ENCODE measurements at regions not wholly inside any gene's neighbourhood (a gene's known extent, or its start where the extent isn't known, plus 50 kb on each side); places are given as distances from the start of the nearest gene placed in this dataset.

- Histone ChIP-seq H4K20me1 (replicated peaks; ENCODE audit: control insufficient read depth, extremely low read depth, insufficient read depth, low read length) (no peaks in the 10 kb centered on the region), H2AFZ (ENCODE audit: low read depth, low read length) (no peak overlapping the region), H3K4me2 (ENCODE audit: insufficient read depth, low read length) (no peak overlapping the region), H3K27me3 (ENCODE audit: control insufficient read depth in 2 of 2, insufficient read depth in 2 of 2, low read length in 2 of 2) (no peaks in the 10 kb centered on the region), H3K36me3 (ENCODE audit: control insufficient read depth in 2 of 2, extremely low read depth in 1 of 2, insufficient read depth in 2 of 2, low read length in 2 of 2) (no peaks in the 10 kb centered on the region), H3K79me2 (ENCODE audit: control insufficient read depth, insufficient read depth, low read length) (no peaks in the 10 kb centered on the region), H3K9ac (replicated peaks; ENCODE audit: extremely low read depth, insufficient read depth, low read length) (no peak overlapping the region), H3K9me1 (replicated peaks; ENCODE audit: control insufficient read depth, extremely low read depth, insufficient read depth, low read length) (no peaks in the 10 kb centered on the region), H3K4me3 (replicated peaks in 1 of 3; ENCODE audit: insufficient read depth in 1 of 3, low read depth in 1 of 3, low read length in 3 of 3) (no peak overlapping the region), H3K9me3 (replicated peaks; ENCODE audit: control insufficient read depth, insufficient read depth, low read length) (no peaks in the 10 kb centered on the region), H3K27ac (ENCODE audit: insufficient read depth, low read depth, low read length) (no peak overlapping the region), H3K4me1 (ENCODE audit: control insufficient read depth, extremely low read depth, insufficient read depth, low read length) (no peaks in the 10 kb centered on the region)
- CTCF ChIA-PET = interaction anchor here (1.0 to 1.1 kb wide), 2 partner anchors 10 to 94 kb away, joined by 4 to 6 read pairs; no protein-coding TSS in a partner anchor
- POLR2A ChIA-PET = interaction anchor here (0.7 kb wide), 1 partner anchor 174 kb away, joined by 3 read pairs; no protein-coding TSS in a partner anchor
- intact Hi-C loops (cut with micrococcal nuclease) = no loop called here
- TF ChIP-seq POLR2A (IDR thresholded peaks at IDR 0.05; ENCODE audit: low read depth, low read length) (no peak), MYC (IDR thresholded peaks at IDR 0.05; ENCODE audit: low read depth, low read length) (no peak), MAX (IDR thresholded peaks at IDR 0.05; ENCODE audit: insufficient read depth, insufficient read length) (no peak), JUN (IDR thresholded peaks at IDR 0.05; ENCODE audit: borderline replicate concordance, insufficient read depth, insufficient read length, low read depth) (no peak), GATA2 (IDR thresholded peaks at IDR 0.05; ENCODE audit: insufficient read depth, insufficient read length, low read depth, low read length) (no peak), CTCF (IDR thresholded peaks at IDR 0.05; ENCODE audit: extremely low read depth in 1 of 2, insufficient read depth in 1 of 2, low read depth in 1 of 2, low read length in 2 of 2) (no peak), POLR2AphosphoS5 (IDR thresholded peaks at IDR 0.05; ENCODE audit: insufficient read depth, low read depth, low read length) (no peak), FOS (IDR thresholded peaks at IDR 0.05; ENCODE audit: borderline replicate concordance, insufficient read depth, low read length) (no peak), EZH2 (IDR thresholded peaks at IDR 0.05; ENCODE audit: borderline replicate concordance, low read depth, low read length, severe bottlenecking) (no peak)
- dilution Hi-C loops (cut with MboI; ENCODE audit: extremely low pct_ligation_motif_present, low sequenced_read_pairs) = no loop called here
- no TSS peak for BruUV-seq (replicated peaks)
- FAIRE-seq = peak; percentile 12
- no peak for DNase-seq (ENCODE audit: low read depth, low spot score)
Measured at GRCh38 chr3:27642796-27643195, 79.3 kb downstream of the EOMES start.

All from endothelial cell of umbilical vein (primary cell).